WERI-Rb-1 (cell line): ENCODE measurements at regions not wholly inside any gene's neighbourhood (a gene's known extent, or its start where the extent isn't known, plus 50 kb on each side); places are given as distances from the start of the nearest gene placed in this dataset.
"Not testable (repeated sequence)": the region's sequence is repeated elsewhere in the genome, so short reads cannot be mapped to it uniquely, and the experiment has no call there.

Source experiments
- DNase-seq: peaks from one replicate; pipeline ENCODE4 v3.0.0-alpha.2; 2020
- H3K27ac ChIP-seq: fragments of 250-450 bp; sonication (Bioruptor Pico); 2 replicates; pipeline ENCODE4 v1.5.1; 2020; ENCODE audit warnings: mild to moderate bottlenecking, moderate library complexity
- H3K27me3 ChIP-seq: fragments of 250-450 bp; sonication (Bioruptor Pico); 2 replicates; pipeline ENCODE4 v1.5.1; 2021; ENCODE audit warnings: mild to moderate bottlenecking, low read depth, moderate library complexity; ENCODE audit not compliant: insufficient read depth, severe bottlenecking
- H3K36me3 ChIP-seq: fragments of 250-450 bp; sonication (Bioruptor Pico); 2 replicates; pipeline ENCODE4 v1.5.1; 2020; ENCODE audit warnings: mild to moderate bottlenecking, moderate library complexity
- H3K4me3 ChIP-seq: 2 replicates; pipeline ENCODE4 v1.5.1; 2011; ENCODE audit warnings: low read depth, mild to moderate bottlenecking, control low read depth, low read length
- H3K9me3 ChIP-seq: fragments of 250-450 bp; sonication (Bioruptor Pico); 2 replicates; pipeline ENCODE4 v1.5.1; 2021; ENCODE audit warnings: mild to moderate bottlenecking, moderate library complexity; ENCODE audit not compliant: severe bottlenecking
- TF ChIP-seq, protein P1 (sequence below): IDR thresholded peaks from 2 replicates; pipeline ENCODE4 v1.5.1; 2011; ENCODE audit warnings: low read depth, mild to moderate bottlenecking, control low read depth, inconsistent platforms, low read length

DNA sequence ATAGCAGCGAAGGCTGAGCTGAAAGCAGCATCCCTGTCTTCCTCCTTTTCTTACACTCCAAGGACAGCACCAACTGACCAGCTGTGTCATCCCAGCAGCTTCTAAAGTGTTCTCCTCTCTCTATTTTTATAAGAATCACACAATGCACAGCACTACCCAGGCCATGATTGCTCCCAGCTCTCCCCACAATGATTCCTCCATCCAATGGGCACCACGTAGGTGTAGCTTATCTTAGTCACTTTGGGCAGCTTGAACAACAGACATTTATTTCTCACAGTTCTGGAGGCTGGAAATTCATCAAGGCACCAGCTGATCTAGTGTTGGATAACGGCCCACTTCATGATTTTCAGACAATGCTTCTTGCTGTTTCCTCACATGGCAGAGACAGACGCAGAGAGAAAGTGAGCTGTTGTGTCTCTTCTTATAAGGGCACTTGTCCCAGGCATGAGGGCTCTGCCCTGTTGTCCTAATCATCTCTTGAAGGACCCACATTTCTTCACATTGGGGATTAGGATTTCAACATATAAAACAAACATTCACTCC, 92.0 kb upstream of the CDC14C start:
- Histone ChIP-seq H3K36me3 (no peaks in the 10 kb centered on the region), H3K4me3 (no peak overlapping the region), H3K27me3 (no peaks in the 10 kb centered on the region), H3K27ac (no peak overlapping the region), H3K9me3 (no peaks in the 10 kb centered on the region)
- no peak for DNase-seq
- TF ChIP-seq, protein P1, sequence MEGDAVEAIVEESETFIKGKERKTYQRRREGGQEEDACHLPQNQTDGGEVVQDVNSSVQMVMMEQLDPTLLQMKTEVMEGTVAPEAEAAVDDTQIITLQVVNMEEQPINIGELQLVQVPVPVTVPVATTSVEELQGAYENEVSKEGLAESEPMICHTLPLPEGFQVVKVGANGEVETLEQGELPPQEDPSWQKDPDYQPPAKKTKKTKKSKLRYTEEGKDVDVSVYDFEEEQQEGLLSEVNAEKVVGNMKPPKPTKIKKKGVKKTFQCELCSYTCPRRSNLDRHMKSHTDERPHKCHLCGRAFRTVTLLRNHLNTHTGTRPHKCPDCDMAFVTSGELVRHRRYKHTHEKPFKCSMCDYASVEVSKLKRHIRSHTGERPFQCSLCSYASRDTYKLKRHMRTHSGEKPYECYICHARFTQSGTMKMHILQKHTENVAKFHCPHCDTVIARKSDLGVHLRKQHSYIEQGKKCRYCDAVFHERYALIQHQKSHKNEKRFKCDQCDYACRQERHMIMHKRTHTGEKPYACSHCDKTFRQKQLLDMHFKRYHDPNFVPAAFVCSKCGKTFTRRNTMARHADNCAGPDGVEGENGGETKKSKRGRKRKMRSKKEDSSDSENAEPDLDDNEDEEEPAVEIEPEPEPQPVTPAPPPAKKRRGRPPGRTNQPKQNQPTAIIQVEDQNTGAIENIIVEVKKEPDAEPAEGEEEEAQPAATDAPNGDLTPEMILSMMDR, result no peak

DNA sequence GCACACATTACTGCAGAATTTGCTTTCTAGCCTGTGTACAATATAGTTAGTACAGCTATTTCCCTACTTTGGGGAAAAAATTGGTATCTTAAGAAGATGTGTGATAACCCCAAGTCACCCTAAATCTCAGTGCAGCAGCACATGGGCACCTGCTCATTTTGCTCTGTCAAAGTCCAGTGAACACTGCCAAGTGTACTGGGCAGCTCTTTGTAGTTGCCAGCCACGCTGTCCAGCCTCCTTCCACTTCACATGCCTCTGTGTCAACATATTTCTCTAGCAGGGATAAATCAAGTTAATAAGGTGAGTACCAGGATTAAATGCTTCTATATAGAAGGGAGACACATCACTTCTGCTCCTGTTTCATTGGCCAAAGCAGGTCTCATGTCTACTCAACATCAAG, 87.1 kb upstream of the CDC14C start:
- Histone ChIP-seq H3K4me3 (no peak overlapping the region), H3K27ac (no peak overlapping the region), H3K9me3 (no peaks in the 10 kb centered on the region), H3K36me3 (no peaks in the 10 kb centered on the region), H3K27me3 (no peaks in the 10 kb centered on the region)
- TF ChIP-seq, protein P1, result no peak
- no peak for DNase-seq

DNA sequence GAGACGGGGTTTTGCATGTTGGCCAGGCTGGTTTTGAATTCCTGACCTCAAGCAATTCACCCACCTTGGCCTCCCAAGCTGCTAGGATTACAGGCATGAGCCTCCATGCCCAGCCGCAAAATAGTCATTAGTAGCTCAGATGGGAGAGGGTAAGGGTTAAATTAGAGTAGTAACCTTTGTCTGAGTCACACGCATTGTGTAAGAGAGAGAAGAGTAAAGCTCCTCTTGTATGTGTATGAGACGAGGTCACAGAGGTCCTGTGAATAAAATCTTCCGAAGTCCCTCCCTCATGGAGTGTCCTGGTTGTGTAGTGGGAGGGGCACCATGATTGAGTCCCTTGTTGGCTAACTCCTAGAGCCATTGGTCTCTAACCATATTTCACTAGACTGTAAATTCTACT, 85.2 kb upstream of the CDC14C start:
- Histone ChIP-seq H3K9me3 (no peaks in the 10 kb centered on the region), H3K27me3 (no peaks in the 10 kb centered on the region), H3K4me3 (no peak overlapping the region), H3K27ac (no peak overlapping the region), H3K36me3 (no peaks in the 10 kb centered on the region)
- TF ChIP-seq, protein P1, result no peak
- DNase-seq, result no peak

DNA sequence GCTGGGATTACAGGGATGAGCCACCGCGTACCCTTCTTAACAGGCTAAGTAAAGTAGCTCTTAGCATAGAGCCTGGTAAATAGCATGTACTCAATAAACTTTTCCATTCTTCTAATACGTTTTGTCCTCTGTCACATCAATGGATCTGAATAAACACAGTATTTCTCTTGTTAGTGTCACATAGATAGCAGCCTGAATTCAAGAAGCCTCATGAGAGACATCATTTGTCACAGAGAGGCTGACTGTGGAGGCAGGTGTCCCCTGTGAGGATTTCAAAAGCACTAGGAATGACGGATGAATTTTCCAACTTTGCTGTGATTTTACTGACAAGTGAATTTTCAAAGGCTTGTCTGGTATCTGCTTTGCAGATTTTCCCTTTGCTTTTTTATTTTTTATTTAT, 82.6 kb upstream of the CDC14C start:
- TF ChIP-seq, protein P1, result no peak
- H3K9me3 ChIP-seq, result no peaks in the 10 kb centered on the region
- DNase-seq, result no peak
- H3K36me3 ChIP-seq, result no peaks in the 10 kb centered on the region
- H3K27me3 ChIP-seq, result no peaks in the 10 kb centered on the region
- H3K27ac ChIP-seq, result no peak overlapping the region
- no peak overlapping the region for H3K4me3 ChIP-seq

DNA sequence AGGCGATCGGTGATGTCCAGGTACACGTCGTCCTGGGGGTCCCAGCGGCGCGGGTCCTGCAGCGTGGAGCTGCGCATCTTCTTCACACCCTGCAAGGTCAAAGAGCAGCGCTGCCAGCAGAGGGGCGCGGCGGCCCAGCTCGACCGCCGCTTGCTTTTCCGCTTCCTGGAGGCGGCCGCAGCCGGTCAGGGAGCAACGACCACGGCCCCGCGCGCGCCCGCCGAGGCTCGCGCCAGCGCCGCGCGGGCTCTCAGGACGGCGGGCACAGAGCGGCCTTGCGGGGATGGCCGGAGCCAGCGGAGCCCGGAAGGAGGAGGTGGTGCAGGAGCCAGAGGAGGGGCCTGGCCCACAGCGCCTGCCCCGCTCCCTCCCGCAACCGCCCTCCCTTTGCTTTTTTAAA, 76.4 kb upstream of the CDC14C start:
- Histone ChIP-seq H3K9me3 (no peaks in the 10 kb centered on the region), H3K27me3 (no peaks in the 10 kb centered on the region), H3K27ac (no peak overlapping the region), H3K4me3 (no peak overlapping the region), H3K36me3 (no peaks in the 10 kb centered on the region)
- no peak for DNase-seq
- TF ChIP-seq, protein P1, result no peak

DNA sequence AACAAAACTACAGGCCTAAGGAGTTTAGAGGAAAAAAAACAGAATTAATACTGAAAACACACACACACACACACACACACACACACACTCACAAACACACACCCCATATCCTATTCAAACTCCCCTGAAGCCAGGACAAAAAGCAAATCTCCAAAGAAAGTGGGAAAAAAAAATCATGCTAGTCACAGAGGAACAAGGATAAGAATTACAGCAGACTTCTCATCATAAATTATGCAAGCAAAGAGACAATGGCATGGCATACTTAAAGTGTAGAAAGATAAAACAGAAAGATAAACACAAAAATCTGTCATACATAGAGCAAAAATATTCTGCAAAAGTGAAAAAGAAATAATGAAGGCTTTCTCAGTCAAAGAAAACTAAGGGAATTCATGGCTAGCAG, 63.9 kb upstream of the CDC14C start:
- DNase-seq, H3K9me3 ChIP-seq, H3K4me3 ChIP-seq, H3K27ac ChIP-seq, H3K27me3 ChIP-seq, H3K36me3 ChIP-seq: not testable (repeated sequence)
